IPS-15b (cell line): ENCODE measurements at regions not wholly inside any gene's neighbourhood (a gene's known extent, or its start where the extent isn't known, plus 50 kb on each side); places are given as distances from the start of the nearest gene placed in this dataset.
"Not testable (repeated sequence)": the region's sequence is repeated elsewhere in the genome, so short reads cannot be mapped to it uniquely, and the experiment has no call there.

Experiments
- H3K27me3 ChIP-seq: one replicate; pipeline ENCODE4 v1.6.1; 2013; ENCODE audit warnings: low read length; ENCODE audit not compliant: control insufficient read depth, insufficient read depth
- H3K36me3 ChIP-seq: one replicate; pipeline ENCODE4 v1.6.1; 2013; ENCODE audit warnings: low read length; ENCODE audit not compliant: control insufficient read depth, insufficient read depth
- H3K4me1 ChIP-seq: one replicate; pipeline ENCODE4 v1.6.1; 2013; ENCODE audit warnings: mild to moderate bottlenecking, low read length; ENCODE audit not compliant: control insufficient read depth, insufficient read depth
- H3K4me3 ChIP-seq: one replicate; pipeline ENCODE4 v1.5.1; 2013; ENCODE audit warnings: low read depth, low read length
- H3K9ac ChIP-seq: one replicate; pipeline ENCODE4 v1.6.1; 2013; ENCODE audit warnings: low read depth, mild to moderate bottlenecking, low read length
- H3K9me3 ChIP-seq: one replicate; pipeline ENCODE4 v1.6.1; 2013; ENCODE audit warnings: mild to moderate bottlenecking, low read length; ENCODE audit not compliant: control insufficient read depth, insufficient read depth

DNA sequence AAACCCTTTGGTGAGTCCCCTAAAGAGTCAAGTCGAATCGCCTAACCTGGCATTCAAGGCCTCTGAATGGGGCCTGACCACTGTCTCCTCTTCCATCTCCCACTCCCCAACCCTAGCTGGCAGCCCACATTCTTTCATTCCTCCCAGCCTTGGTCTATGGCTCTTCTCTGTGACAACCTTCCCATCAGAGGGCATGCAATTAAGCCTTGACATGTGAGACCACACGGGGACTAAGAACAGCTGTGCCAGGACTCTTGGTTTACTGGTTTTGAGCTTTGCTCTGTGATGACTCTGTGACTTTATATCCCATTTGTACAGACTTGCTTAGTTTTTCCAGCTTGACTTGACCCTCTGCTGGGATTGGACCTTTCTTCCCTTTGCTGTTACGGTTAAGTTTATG is 116.6 kb downstream of the BUB3 start:
- Histone ChIP-seq H3K9ac (no peak overlapping the region), H3K36me3 (no peaks in the 10 kb centered on the region), H3K4me1 (peaks cover 3% of the 10 kb centered on the region), H3K4me3 (no peak overlapping the region), H3K27me3 (peaks cover 3% of the 10 kb centered on the region), H3K9me3 (no peaks in the 10 kb centered on the region)

DNA sequence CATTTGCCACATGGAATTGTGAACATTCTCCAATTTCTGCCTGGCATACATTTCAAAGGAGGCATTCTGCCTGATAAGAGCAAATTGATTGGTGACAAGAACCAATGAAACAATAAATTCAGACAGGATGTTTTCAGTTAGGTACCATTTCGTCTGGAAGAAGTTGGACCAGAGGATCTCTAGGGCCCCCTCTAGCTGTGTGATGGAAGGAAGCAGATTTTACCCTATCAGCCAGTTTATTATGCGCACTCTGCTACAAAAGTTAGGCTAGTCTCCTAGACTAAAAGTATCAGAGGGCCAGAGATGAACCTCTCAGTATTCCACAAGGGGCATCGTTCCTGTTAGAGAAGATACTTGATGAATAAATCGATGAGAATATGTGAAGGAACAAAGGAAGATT is 118.0 kb downstream of the BUB3 start:
- H3K9ac ChIP-seq, result no peak overlapping the region
- peaks cover 3% of the 10 kb centered on the region for H3K4me1 ChIP-seq
- H3K36me3 ChIP-seq, result no peaks in the 10 kb centered on the region
- peaks cover 3% of the 10 kb centered on the region for H3K27me3 ChIP-seq
- H3K4me3 ChIP-seq, result no peak overlapping the region
- H3K9me3 ChIP-seq, result no peaks in the 10 kb centered on the region

DNA sequence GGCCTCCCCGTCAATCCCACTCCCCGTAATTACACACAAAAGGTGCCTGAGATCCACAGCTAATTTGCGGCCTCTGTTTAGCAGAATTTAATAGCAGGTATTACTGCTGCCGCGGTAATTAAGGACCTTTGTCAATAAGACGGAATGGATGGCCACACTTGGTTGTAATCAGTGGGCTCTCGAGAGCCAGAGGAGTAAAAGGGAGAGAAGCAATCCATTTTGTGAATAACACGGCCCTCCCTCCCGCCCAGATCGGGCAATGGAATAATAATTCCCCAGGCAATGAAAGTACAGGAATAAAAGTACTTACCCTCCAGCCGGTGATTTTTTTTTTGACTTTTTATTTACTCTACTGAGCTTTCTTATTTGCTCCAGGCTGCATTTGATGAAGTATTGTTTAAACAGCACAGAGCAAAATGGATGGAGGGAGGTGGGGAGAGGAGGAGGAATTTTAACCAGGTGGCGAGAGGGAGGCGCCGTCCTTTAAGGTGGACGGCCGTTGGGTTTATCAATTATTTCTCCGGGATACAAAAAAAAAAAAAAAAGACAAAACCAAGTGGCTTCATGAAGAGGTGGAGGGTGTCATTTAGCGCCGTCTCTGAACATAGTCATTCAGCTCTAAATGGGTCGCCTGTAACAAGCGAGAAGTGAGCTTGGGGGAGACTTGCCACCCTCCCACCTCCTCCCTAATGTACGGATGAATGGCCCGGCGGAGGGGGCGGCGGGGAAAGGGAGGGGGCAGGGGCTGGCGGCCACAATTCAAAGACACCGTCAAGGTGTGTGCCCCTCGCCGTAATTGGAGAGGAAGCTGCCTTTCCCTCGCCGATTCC is 120.3 kb downstream of the BUB3 start:
- Histone ChIP-seq H3K4me1 (peaks cover 3% of the 10 kb centered on the region), H3K9ac (no peak overlapping the region), H3K36me3 (no peaks in the 10 kb centered on the region), H3K9me3 (no peaks in the 10 kb centered on the region), H3K27me3 (peaks cover 3% of the 10 kb centered on the region), H3K4me3 (peak overlapping the region; percentile 20)

DNA sequence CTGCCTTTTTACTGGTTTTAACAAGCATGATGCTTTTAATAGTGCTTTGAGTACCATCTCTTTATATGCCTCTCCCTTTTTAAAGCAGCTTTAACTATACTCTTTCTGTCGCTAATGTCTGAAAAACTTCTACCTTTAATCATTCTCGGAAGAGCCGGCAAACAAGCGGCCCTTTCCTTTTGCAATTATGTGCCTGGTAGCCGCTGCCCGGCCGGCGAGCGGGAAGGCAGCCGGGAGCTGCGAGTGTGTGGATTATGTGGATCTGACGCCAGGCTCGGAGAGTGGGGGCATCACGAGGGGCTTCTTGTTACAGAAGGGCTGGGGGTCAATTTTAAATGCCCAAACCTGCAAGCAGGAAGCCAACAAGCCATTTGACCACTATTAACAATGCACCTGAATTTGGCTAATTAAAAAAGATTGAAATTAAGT is 120.9 kb downstream of the BUB3 start:
- no peaks in the 10 kb centered on the region for H3K9me3 ChIP-seq
- no peaks in the 10 kb centered on the region for H3K36me3 ChIP-seq
- peaks cover 3% of the 10 kb centered on the region for H3K27me3 ChIP-seq
- H3K4me3 ChIP-seq, result peak overlapping the region; percentile 20
- H3K9ac ChIP-seq, result no peak overlapping the region
- peaks cover 3% of the 10 kb centered on the region for H3K4me1 ChIP-seq

DNA sequence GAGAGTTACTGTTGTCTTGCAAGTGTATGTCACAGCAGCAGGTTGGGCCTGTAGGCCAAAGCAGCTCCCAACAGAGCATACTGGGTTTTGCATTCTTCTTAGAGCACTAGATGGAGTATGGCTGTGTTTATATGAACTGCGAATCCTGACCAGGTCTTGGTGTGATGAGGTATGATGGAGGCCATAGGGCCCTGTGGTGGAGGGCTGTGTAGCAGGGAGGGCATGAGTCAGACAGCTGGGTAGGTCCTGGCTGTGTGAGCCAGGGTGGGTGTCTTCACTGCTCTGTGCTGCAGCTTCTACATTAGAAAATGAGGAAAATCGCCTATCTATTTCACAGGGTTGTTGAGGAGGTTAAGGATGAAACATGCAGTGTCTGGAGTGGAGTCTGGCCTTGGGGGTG is 124.2 kb downstream of the BUB3 start:
- Histone ChIP-seq H3K27me3 (peaks cover 3% of the 10 kb centered on the region), H3K4me3 (no peak overlapping the region), H3K9me3 (no peaks in the 10 kb centered on the region), H3K36me3 (no peaks in the 10 kb centered on the region), H3K4me1 (peaks cover 3% of the 10 kb centered on the region), H3K9ac (no peak overlapping the region)

DNA sequence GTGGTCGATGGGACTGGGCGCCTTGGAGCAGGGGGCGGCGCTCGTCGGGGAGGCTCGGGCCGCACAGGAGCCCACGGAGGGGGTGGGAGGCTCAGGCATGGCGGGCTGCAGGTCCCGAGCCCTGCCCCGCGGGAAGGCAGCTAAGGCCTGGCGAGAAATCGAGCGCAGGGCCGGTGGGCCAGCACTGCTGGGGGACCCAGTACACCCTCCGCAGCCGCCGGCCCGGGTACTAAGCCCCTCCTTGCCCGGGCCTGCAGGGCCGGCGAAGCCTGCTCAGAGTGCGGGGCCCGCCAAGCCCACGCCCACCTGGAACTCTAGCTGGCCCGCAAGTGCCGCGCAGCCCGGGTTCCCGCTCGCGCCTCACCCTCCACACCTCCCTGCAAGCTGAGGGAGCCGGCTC is 129.2 kb downstream of the BUB3 start:
- H3K36me3 ChIP-seq, H3K9ac ChIP-seq, H3K4me1 ChIP-seq, H3K27me3 ChIP-seq, H3K4me3 ChIP-seq, H3K9me3 ChIP-seq: not testable (repeated sequence)

DNA sequence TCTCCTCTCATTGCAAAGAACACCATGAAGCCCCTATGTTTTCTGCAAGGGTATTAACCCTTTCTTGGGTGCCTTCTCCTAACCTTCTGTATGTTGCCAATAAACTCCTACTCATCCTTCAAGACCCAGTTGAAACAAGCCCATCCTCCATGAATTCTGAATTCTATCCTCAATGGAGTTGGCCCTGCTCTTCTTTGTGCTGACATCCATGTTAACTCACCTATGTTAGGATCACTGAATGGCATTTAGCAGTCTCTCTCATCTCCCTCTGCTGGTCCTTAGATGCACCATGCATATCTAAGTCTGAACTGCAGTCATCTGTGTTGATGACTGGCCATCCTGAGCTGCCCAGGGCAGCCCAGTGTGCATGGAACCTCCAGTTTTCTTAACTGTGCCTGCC is 129.8 kb downstream of the BUB3 start:
- Histone ChIP-seq H3K4me3 (no peak overlapping the region), H3K36me3 (no peaks in the 10 kb centered on the region), H3K9ac (no peak overlapping the region), H3K4me1 (no peaks in the 10 kb centered on the region), H3K27me3 (no peaks in the 10 kb centered on the region), H3K9me3 (no peaks in the 10 kb centered on the region)

DNA sequence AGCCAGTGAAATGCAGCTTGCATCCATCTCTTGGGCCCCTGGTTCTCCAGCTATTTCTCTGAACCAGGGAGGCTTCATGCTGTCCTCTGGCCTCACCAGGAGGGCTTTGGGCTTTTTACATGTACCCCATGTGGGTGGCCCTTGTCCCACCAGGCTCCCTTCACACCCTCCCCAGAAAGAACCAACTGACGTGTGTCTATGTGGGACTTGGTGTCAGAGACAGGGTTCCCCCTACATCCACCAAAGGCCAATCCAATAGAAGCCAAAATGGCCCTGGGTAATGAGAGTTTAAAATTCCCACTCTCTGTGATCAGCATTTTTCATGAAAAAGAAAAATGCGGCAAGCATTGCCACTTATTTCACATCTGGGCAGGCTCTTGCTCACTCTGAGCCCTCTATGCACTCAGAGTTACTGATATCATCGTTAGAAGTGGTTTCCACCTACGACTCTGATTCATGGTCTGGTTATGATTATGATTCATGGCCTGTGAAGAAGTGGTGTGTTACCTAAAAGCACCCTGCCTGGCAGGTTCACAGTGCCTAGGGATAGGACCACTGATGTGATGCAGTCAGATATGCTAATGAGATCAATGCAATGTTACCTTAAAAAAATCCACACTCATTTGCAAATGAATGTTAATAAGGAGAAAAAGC is 133.5 kb downstream of the BUB3 start:
- no peaks in the 10 kb centered on the region for H3K27me3 ChIP-seq
- H3K4me3 ChIP-seq, result no peak overlapping the region
- H3K9ac ChIP-seq, result no peak overlapping the region
- no peaks in the 10 kb centered on the region for H3K36me3 ChIP-seq
- no peaks in the 10 kb centered on the region for H3K4me1 ChIP-seq
- H3K9me3 ChIP-seq, result no peaks in the 10 kb centered on the region

DNA sequence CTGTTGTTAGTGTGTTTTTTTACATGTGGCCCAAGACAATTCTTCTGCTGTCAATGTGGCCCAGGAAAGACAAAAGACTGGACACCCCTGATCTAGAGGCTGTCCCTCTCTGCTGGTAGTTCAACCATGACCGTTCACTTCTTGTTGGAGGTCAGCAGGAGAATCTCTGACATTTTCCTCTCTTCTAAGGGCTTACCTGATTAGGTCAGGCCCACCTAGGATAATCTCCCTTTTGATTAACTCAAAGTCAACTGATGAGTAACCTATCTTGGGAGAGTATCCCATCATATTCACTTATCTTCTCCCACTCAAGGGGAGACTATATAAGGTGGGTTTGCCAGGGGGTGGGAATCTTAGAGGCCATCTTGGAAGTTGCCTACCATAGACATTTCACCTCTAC is 135.2 kb downstream of the BUB3 start:
- Histone ChIP-seq H3K9ac (no peak overlapping the region), H3K36me3 (no peaks in the 10 kb centered on the region), H3K9me3 (no peaks in the 10 kb centered on the region), H3K27me3 (no peaks in the 10 kb centered on the region), H3K4me3 (no peak overlapping the region), H3K4me1 (no peaks in the 10 kb centered on the region)

DNA sequence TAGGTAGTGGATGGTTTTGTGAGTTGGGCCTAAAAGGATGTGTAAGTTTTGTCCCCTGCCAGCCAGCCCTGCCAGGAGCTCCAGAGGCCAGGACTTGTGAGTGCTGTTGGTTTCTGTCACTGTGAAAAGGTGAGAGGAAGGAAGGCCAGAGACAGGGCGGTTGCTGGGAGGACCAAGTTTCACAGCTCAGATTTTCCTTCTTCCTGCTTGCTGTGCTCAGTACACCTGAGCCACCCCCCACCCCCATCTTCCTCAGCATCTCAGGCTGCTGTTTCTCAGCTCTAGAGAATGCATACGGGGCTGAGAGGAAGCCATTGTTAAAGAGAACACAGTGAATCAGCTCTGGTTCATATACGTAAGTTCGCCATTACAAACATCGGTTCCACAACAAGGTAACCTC is 139.9 kb downstream of the BUB3 start:
- Histone ChIP-seq H3K36me3 (no peaks in the 10 kb centered on the region), H3K9ac (no peak overlapping the region), H3K27me3 (no peaks in the 10 kb centered on the region), H3K4me3 (no peak overlapping the region), H3K9me3 (no peaks in the 10 kb centered on the region), H3K4me1 (no peaks in the 10 kb centered on the region)

DNA sequence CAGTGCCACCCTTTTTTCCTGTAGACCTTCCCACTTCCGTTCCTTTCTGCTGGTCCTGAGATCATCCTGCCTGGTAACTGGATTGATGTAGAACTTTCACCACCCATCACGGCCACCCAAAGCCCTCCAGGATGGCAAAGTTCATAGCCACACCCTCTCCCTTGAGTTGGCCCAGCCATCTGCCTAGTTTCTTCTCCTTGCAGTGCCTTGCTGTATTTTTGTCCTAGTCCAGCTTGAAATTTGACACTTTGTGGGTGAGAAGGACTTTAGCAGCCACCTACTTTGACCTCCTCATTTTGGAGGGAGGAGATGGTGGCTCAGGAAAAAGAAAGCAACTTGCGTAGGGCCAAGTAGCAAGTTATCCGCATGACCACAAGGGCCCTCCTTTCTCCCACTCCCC is 140.7 kb downstream of the BUB3 start:
- no peaks in the 10 kb centered on the region for H3K9me3 ChIP-seq
- no peaks in the 10 kb centered on the region for H3K4me1 ChIP-seq
- H3K36me3 ChIP-seq, result no peaks in the 10 kb centered on the region
- H3K27me3 ChIP-seq, result no peaks in the 10 kb centered on the region
- no peak overlapping the region for H3K9ac ChIP-seq
- H3K4me3 ChIP-seq, result no peak overlapping the region

DNA sequence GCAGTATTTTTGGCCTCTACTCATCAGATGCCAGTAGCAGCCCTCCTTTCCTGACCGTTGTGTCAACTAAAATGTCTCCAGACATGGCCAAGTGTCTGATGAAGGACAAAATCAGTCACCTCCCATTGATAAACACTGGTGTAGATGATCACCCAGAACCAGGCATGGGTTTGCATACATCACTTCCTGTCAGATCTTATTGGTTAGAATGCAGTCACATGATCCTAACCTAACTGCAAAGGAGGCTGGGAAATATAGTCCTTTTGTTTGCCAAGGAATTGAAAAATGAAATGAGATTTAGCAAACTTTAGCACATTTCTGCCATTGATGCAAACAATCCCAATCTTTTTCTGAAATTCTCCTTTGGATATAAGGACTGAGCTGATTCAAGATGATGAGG is 141.4 kb downstream of the BUB3 start:
- no peaks in the 10 kb centered on the region for H3K27me3 ChIP-seq
- no peaks in the 10 kb centered on the region for H3K9me3 ChIP-seq
- H3K36me3 ChIP-seq, result no peaks in the 10 kb centered on the region
- H3K4me3 ChIP-seq, result no peak overlapping the region
- H3K9ac ChIP-seq, result no peak overlapping the region
- no peaks in the 10 kb centered on the region for H3K4me1 ChIP-seq
